ENCODE measurements at regions not wholly inside any gene's neighbourhood (a gene's known extent, or its start where the extent isn't known, plus 50 kb on each side); places are given as distances from the start of the nearest gene placed in this dataset.

- H3K4me3 ChIP-seq: no peak overlapping the region
- ATAC-seq (ENCODE audit: insufficient number of reproducible peaks, low FRiP score, low read depth): no peak
- no peak for DNase-seq (ENCODE audit: low spot score)
- no peak overlapping the region for H3K27ac ChIP-seq
- no peaks in the 10 kb centered on the region for H3K27me3 ChIP-seq (replicated peaks; ENCODE audit: insufficient read depth)
- H3K36me3 ChIP-seq: no peaks in the 10 kb centered on the region
- no peaks in the 10 kb centered on the region for H3K9me3 ChIP-seq
- no peaks in the 10 kb centered on the region for H3K4me1 ChIP-seq (ENCODE audit: control insufficient read depth in 1 of 2, low read depth in 2 of 2)
- no peak for TF ChIP-seq CTCF (IDR thresholded peaks at IDR 0.05)
These were observed 228.9 kb upstream of the FOXF1 start for GRCh38 chr16:86281421-86281820.

- no peak for DNase-seq (ENCODE audit: low spot score)
- Histone ChIP-seq H3K36me3 (no peaks in the 10 kb centered on the region), H3K27me3 (replicated peaks; ENCODE audit: insufficient read depth) (peaks cover 6% of the 10 kb centered on the region), H3K27ac (no peak overlapping the region), H3K4me1 (ENCODE audit: control insufficient read depth in 1 of 2, low read depth in 2 of 2) (no peaks in the 10 kb centered on the region), H3K9me3 (no peaks in the 10 kb centered on the region), H3K4me3 (no peak overlapping the region)
- ATAC-seq (ENCODE audit: insufficient number of reproducible peaks, low FRiP score, low read depth): no peak
- no peak for TF ChIP-seq CTCF (IDR thresholded peaks at IDR 0.05)
These were observed 226.4 kb upstream of the FOXF1 start for GRCh38 chr16:86283944-86284343.

- no peak overlapping the region for H3K4me3 ChIP-seq
- ATAC-seq (ENCODE audit: insufficient number of reproducible peaks, low FRiP score, low read depth) (no peak), DNase-seq (ENCODE audit: low spot score) (no peak)
- no peaks in the 10 kb centered on the region for H3K9me3 ChIP-seq
- TF ChIP-seq CTCF (IDR thresholded peaks at IDR 0.05): no peak
- no peak overlapping the region for H3K27ac ChIP-seq
- H3K4me1 ChIP-seq (ENCODE audit: control insufficient read depth in 1 of 2, low read depth in 2 of 2): no peaks in the 10 kb centered on the region
- H3K27me3 ChIP-seq (replicated peaks; ENCODE audit: insufficient read depth): peaks cover 10% of the 10 kb centered on the region
- no peaks in the 10 kb centered on the region for H3K36me3 ChIP-seq
These were observed 224.9 kb upstream of the FOXF1 start for GRCh38 chr16:86285421-86285820.

- Histone ChIP-seq H3K4me3 (no peak overlapping the region), H3K4me1 (ENCODE audit: control insufficient read depth in 1 of 2, low read depth in 2 of 2) (no peaks in the 10 kb centered on the region), H3K36me3 (no peaks in the 10 kb centered on the region), H3K9me3 (no peaks in the 10 kb centered on the region), H3K27ac (no peak overlapping the region), H3K27me3 (replicated peaks; ENCODE audit: insufficient read depth) (peaks cover 10% of the 10 kb centered on the region)
- no peak for TF ChIP-seq CTCF (IDR thresholded peaks at IDR 0.05)
- ATAC-seq (ENCODE audit: insufficient number of reproducible peaks, low FRiP score, low read depth) (no peak), DNase-seq (ENCODE audit: low spot score) (no peak)
These were observed 224.1 kb upstream of the FOXF1 start for GRCh38 chr16:86285938-86286921.

GRCh38 chr16:86286991-86287663 is 223.2 kb upstream of the FOXF1 start:
- no peak overlapping the region for H3K4me3 ChIP-seq
- no peak overlapping the region for H3K27ac ChIP-seq
- ATAC-seq (ENCODE audit: insufficient number of reproducible peaks, low FRiP score, low read depth) (no peak), DNase-seq (ENCODE audit: low spot score) (no peak)
- no peaks in the 10 kb centered on the region for H3K36me3 ChIP-seq
- no peaks in the 10 kb centered on the region for H3K4me1 ChIP-seq (ENCODE audit: control insufficient read depth in 1 of 2, low read depth in 2 of 2)
- H3K27me3 ChIP-seq (replicated peaks; ENCODE audit: insufficient read depth): peaks cover 10% of the 10 kb centered on the region
- H3K9me3 ChIP-seq: no peaks in the 10 kb centered on the region
- TF ChIP-seq CTCF (IDR thresholded peaks at IDR 0.05): no peak
